Osteocyte (in vitro differentiated cells): ENCODE measurements at regions not wholly inside any gene's neighbourhood (a gene's known extent, or its start where the extent isn't known, plus 50 kb on each side); places are given as distances from the start of the nearest gene placed in this dataset.
A peak's percentile ranks its signal among the peaks of the same experiment; 100 is the strongest.

ENCODE experiments used
- DNase-seq: peaks from one replicate; pipeline ENCODE4 v3.0.0; 2021; ENCODE audit warnings: mixed read lengths; ENCODE audit not compliant: unreplicated experiment; ENCODE audit errors: extremely low spot score
- H3K27ac Mint-ChIP-seq: one replicate; pipeline ENCODE4 v1.8.0; 2021; ENCODE audit warnings: mild to moderate bottlenecking, mixed read lengths; ENCODE audit not compliant: unreplicated experiment
- H3K27me3 Mint-ChIP-seq: one replicate; pipeline ENCODE4 v1.8.0; 2021; ENCODE audit warnings: mixed read lengths; ENCODE audit not compliant: unreplicated experiment
- H3K36me3 Mint-ChIP-seq: one replicate; pipeline ENCODE4 v1.8.0; 2021; ENCODE audit warnings: mixed read lengths; ENCODE audit not compliant: unreplicated experiment
- H3K4me1 Mint-ChIP-seq: one replicate; pipeline ENCODE4 v1.8.0; 2021; ENCODE audit warnings: mixed read lengths; ENCODE audit not compliant: unreplicated experiment
- H3K4me3 Mint-ChIP-seq: one replicate; pipeline ENCODE4 v1.8.0; 2021; ENCODE audit warnings: mild to moderate bottlenecking, moderate library complexity, mixed read lengths; ENCODE audit not compliant: unreplicated experiment
- H3K9me3 Mint-ChIP-seq: one replicate; pipeline ENCODE4 v1.8.0; 2021; ENCODE audit warnings: mixed read lengths; ENCODE audit not compliant: unreplicated experiment
- CTCF ChIP-seq: fragments of 200-600 bp; sonication (generic); IDR thresholded peaks from 2 replicates; pipeline ENCODE4 v1.5.0; 2021; ENCODE audit warnings: antibody characterized with exemption, mild to moderate bottlenecking, moderate library complexity

- H3K4me1 Mint-ChIP-seq: peaks cover 70% of the 10 kb centered on the region
- H3K9me3 Mint-ChIP-seq: no peaks in the 10 kb centered on the region
- TF ChIP-seq CTCF: no peak
- H3K36me3 Mint-ChIP-seq: no peaks in the 10 kb centered on the region
- no peak overlapping the region for H3K4me3 Mint-ChIP-seq
- no peaks in the 10 kb centered on the region for H3K27me3 Mint-ChIP-seq
- DNase-seq: no peak
- H3K27ac Mint-ChIP-seq: peak overlapping the region; percentile 55
Observed at GRCh38 chr3:151544164-151544548, 83.3 kb upstream of the IGSF10 start.

- DNase-seq: no peak
- Mint-ChIP-seq H3K9me3 (no peaks in the 10 kb centered on the region), H3K4me1 (peaks cover 77% of the 10 kb centered on the region)
Observed at GRCh38 chr3:151541178-151541577, 80.3 kb upstream of the IGSF10 start.

GRCh38 chr3:151539599-151539998, 78.7 kb upstream of the IGSF10 start:
- Mint-ChIP-seq H3K4me1 (peaks cover 62% of the 10 kb centered on the region), H3K27me3 (no peaks in the 10 kb centered on the region), H3K4me3 (no peak overlapping the region), H3K36me3 (no peaks in the 10 kb centered on the region), H3K27ac (peak overlapping the region; percentile 64), H3K9me3 (no peaks in the 10 kb centered on the region)
- no peak for DNase-seq
- TF ChIP-seq CTCF: no peak

More at GRCh38 chr3:151541178-151541577, 80.3 kb upstream of the IGSF10 start:
- H3K27ac Mint-ChIP-seq: peak overlapping the region; percentile 73
- H3K27me3 Mint-ChIP-seq: no peaks in the 10 kb centered on the region
- H3K4me3 Mint-ChIP-seq: no peak overlapping the region
- no peak for TF ChIP-seq CTCF
- no peaks in the 10 kb centered on the region for H3K36me3 Mint-ChIP-seq

GRCh38 chr3:151538456-151539393, 77.9 kb upstream of the IGSF10 start:
- peak overlapping the region; percentile 64 for H3K27ac Mint-ChIP-seq
- H3K27me3 Mint-ChIP-seq: no peaks in the 10 kb centered on the region

More at GRCh38 chr3:151538456-151539393, 77.9 kb upstream of the IGSF10 start:
- DNase-seq: no peak
- TF ChIP-seq CTCF: no peak
- H3K4me3 Mint-ChIP-seq: no peak overlapping the region
- H3K36me3 Mint-ChIP-seq: no peaks in the 10 kb centered on the region
- H3K9me3 Mint-ChIP-seq: no peaks in the 10 kb centered on the region
- H3K4me1 Mint-ChIP-seq: peaks cover 55% of the 10 kb centered on the region
